Body of pancreas (tissue), 4 donors: ENCODE measurements at regions not wholly inside any gene's neighbourhood (a gene's known extent, or its start where the extent isn't known, plus 50 kb on each side); places are given as distances from the start of the nearest gene placed in this dataset.

ENCODE experiments used
- CTCF ChIP-seq, 7 experiments: fragments of 450-650 bp in 4 of 7; fragments of 200-600 bp in 3 of 7; sonication (generic) in 3 of 7; IDR thresholded peaks; one replicate each; pipeline ENCODE4 v1.5.1; 2016 to 2019; ENCODE audit warnings: antibody characterized with exemption in 7 of 7
- POLR2A ChIP-seq, 3 donors: fragments of 450-650 bp; IDR thresholded peaks; one replicate each; pipeline ENCODE4 v1.6.1; 2016; ENCODE audit warnings: antibody characterized with exemption in 3 of 3, mild to moderate bottlenecking in 2 of 3

- no peak for TF ChIP-seq CTCF (IDR thresholded peaks at IDR 0.05)
- TF ChIP-seq POLR2A (IDR thresholded peaks at IDR 0.05) = no peak
These were observed 164.4 kb downstream of the TLR4 start for GRCh38 chr9:117868594-117868993.
